Large intestine (tissue), 3 donors: ENCODE measurements at regions not wholly inside any gene's neighbourhood (a gene's known extent, or its start where the extent isn't known, plus 50 kb on each side); places are given as distances from the start of the nearest gene placed in this dataset.
"Not testable (repeated sequence)": the region's sequence is repeated elsewhere in the genome, so short reads cannot be mapped to it uniquely, and the experiment has no call there.

Experiments used
- DNase-seq, 2 donors: peaks; one replicate each; pipeline versions ENCODE4 v3.0.0 to v3.0.0-alpha.2; 2013
- H3K27ac ChIP-seq: one replicate; pipeline ENCODE4 v1.5.1; 2013; ENCODE audit warnings: low read length
- H3K27me3 ChIP-seq: 2 replicates; pipeline ENCODE4 v1.6.1; 2013; ENCODE audit warnings: low read length; ENCODE audit not compliant: control insufficient read depth, insufficient read depth
- H3K36me3 ChIP-seq: 2 replicates; pipeline ENCODE4 v1.6.1; 2013; ENCODE audit warnings: low read length; ENCODE audit not compliant: control insufficient read depth, insufficient read depth
- H3K4me1 ChIP-seq: one replicate; pipeline ENCODE4 v1.6.1; 2013; ENCODE audit warnings: low read length; ENCODE audit not compliant: control insufficient read depth, insufficient read depth
- H3K4me3 ChIP-seq: one replicate; pipeline ENCODE4 v1.5.1; 2013; ENCODE audit warnings: low read length
- H3K9me3 ChIP-seq: one replicate; pipeline ENCODE4 v1.6.1; 2013; ENCODE audit warnings: mild to moderate bottlenecking, low read depth, low read length, moderate library complexity; ENCODE audit not compliant: control insufficient read depth
- WGBS: methylation state at CpG from one replicate; pipeline ENCODE4 v1.1.5; 2013; ENCODE audit warnings: low lambda C conversion rate; ENCODE audit not compliant: insufficient coverage; 5-methylcytosine and 5-hydroxymethylcytosine counted together

- H3K9me3 ChIP-seq, result no peaks in the 10 kb centered on the region
- DNase-seq, result no peak
- no peaks in the 10 kb centered on the region for H3K4me1 ChIP-seq
- no peaks in the 10 kb centered on the region for H3K27me3 ChIP-seq
- H3K4me3 ChIP-seq, result no peak overlapping the region
- no CpG with 5 or more reads among the region's 2 CpGs for WGBS
- no peak overlapping the region for H3K27ac ChIP-seq
- H3K36me3 ChIP-seq, result no peaks in the 10 kb centered on the region
Observed at GRCh38 chr20:40900666-40901215, 127.9 kb upstream of the TOP1 start.

- DNase-seq, result no peak
- Histone ChIP-seq H3K4me1 (no peaks in the 10 kb centered on the region), H3K36me3 (no peaks in the 10 kb centered on the region), H3K27ac (no peak overlapping the region), H3K4me3 (no peak overlapping the region), H3K27me3 (no peaks in the 10 kb centered on the region), H3K9me3 (no peaks in the 10 kb centered on the region)
- no CpG with 5 or more reads among the region's 1 CpG for WGBS
Observed at GRCh38 chr20:40902661-40903060, 126.0 kb upstream of the TOP1 start.

- H3K4me3 ChIP-seq, result no peak overlapping the region
- WGBS, result no CpG with 5 or more reads among the region's 5 CpGs
- no peaks in the 10 kb centered on the region for H3K36me3 ChIP-seq
- peaks cover 7% of the 10 kb centered on the region for H3K9me3 ChIP-seq
- no peak for DNase-seq
- H3K27me3 ChIP-seq, result no peaks in the 10 kb centered on the region
- no peak overlapping the region for H3K27ac ChIP-seq
- no peaks in the 10 kb centered on the region for H3K4me1 ChIP-seq
Observed at GRCh38 chr20:40908309-40908708, 120.3 kb upstream of the TOP1 start.

- not testable (repeated sequence) for H3K27me3 ChIP-seq, H3K27ac ChIP-seq, H3K4me1 ChIP-seq, H3K9me3 ChIP-seq, DNase-seq, H3K4me3 ChIP-seq, H3K36me3 ChIP-seq
- no CpG with 5 or more reads among the region's 16 CpGs for WGBS
Observed at GRCh38 chr20:40909489-40909888, 119.1 kb upstream of the TOP1 start.

GRCh38 chr20:40910436-40910835, 118.2 kb upstream of the TOP1 start:
- no CpG with 5 or more reads among the region's 23 CpGs for WGBS
- DNase-seq, H3K27ac ChIP-seq, H3K4me3 ChIP-seq, H3K36me3 ChIP-seq, H3K9me3 ChIP-seq, H3K4me1 ChIP-seq, H3K27me3 ChIP-seq: not testable (repeated sequence)

- H3K27ac ChIP-seq, H3K9me3 ChIP-seq, H3K27me3 ChIP-seq, DNase-seq, H3K4me1 ChIP-seq, H3K36me3 ChIP-seq, H3K4me3 ChIP-seq: not testable (repeated sequence)
- no CpG with 5 or more reads among the region's 27 CpGs for WGBS
Observed at GRCh38 chr20:40911152-40911551, 117.5 kb upstream of the TOP1 start.

- no peaks in the 10 kb centered on the region for H3K4me1 ChIP-seq
- WGBS, result 92% methylated on average over 6 of the region's 34 CpGs
- DNase-seq, result no peak
- H3K4me3 ChIP-seq, result no peak overlapping the region
- H3K9me3 ChIP-seq, result peaks cover 7% of the 10 kb centered on the region
- H3K36me3 ChIP-seq, result no peaks in the 10 kb centered on the region
- no peaks in the 10 kb centered on the region for H3K27me3 ChIP-seq
- no peak overlapping the region for H3K27ac ChIP-seq
Observed at GRCh38 chr20:40913224-40914185, 115.1 kb upstream of the TOP1 start.

GRCh38 chr20:40915756-40916155, 112.9 kb upstream of the TOP1 start:
- H3K4me3 ChIP-seq, result no peak overlapping the region
- peaks cover 5% of the 10 kb centered on the region for H3K9me3 ChIP-seq
- DNase-seq, result no peak
- no peaks in the 10 kb centered on the region for H3K4me1 ChIP-seq
- H3K27ac ChIP-seq, result no peak overlapping the region
- no peaks in the 10 kb centered on the region for H3K27me3 ChIP-seq
- whole genome bisulfite sequencing, result 87% methylated on average over 2 of the region's 3 CpGs
- no peaks in the 10 kb centered on the region for H3K36me3 ChIP-seq

GRCh38 chr20:40916276-40916675, 112.3 kb upstream of the TOP1 start:
- no peak overlapping the region for H3K4me3 ChIP-seq
- peaks cover 1% of the 10 kb centered on the region for H3K9me3 ChIP-seq
- no peak overlapping the region for H3K27ac ChIP-seq
- H3K27me3 ChIP-seq, result no peaks in the 10 kb centered on the region
- no peaks in the 10 kb centered on the region for H3K4me1 ChIP-seq
- 83% methylated on average over 1 of the region's 1 CpG for WGBS
- no peak for DNase-seq
- H3K36me3 ChIP-seq, result no peaks in the 10 kb centered on the region

- no peaks in the 10 kb centered on the region for H3K4me1 ChIP-seq
- no peaks in the 10 kb centered on the region for H3K27me3 ChIP-seq
- DNase-seq, result no peak
- H3K4me3 ChIP-seq, result no peak overlapping the region
- H3K9me3 ChIP-seq, result no peaks in the 10 kb centered on the region
- H3K27ac ChIP-seq, result no peak overlapping the region
- no peaks in the 10 kb centered on the region for H3K36me3 ChIP-seq
- no CpG with 5 or more reads among the region's 2 CpGs for WGBS
Observed at GRCh38 chr20:40920291-40920690, 108.3 kb upstream of the TOP1 start.

- Histone ChIP-seq H3K4me1 (no peaks in the 10 kb centered on the region), H3K4me3 (no peak overlapping the region), H3K36me3 (no peaks in the 10 kb centered on the region), H3K27me3 (no peaks in the 10 kb centered on the region), H3K9me3 (no peaks in the 10 kb centered on the region), H3K27ac (no peak overlapping the region)
- 100% methylated on average over 1 of the region's 3 CpGs for WGBS
- DNase-seq, result no peak
Observed at GRCh38 chr20:40922865-40923264, 105.8 kb upstream of the TOP1 start.
